ENCODE measurements at regions not wholly inside any gene's neighbourhood (a gene's known extent, or its start where the extent isn't known, plus 50 kb on each side); places are given as distances from the start of the nearest gene placed in this dataset.
"Not testable (repeated sequence)": the region's sequence is repeated elsewhere in the genome, so short reads cannot be mapped to it uniquely, and the experiment has no call there.

DNA sequence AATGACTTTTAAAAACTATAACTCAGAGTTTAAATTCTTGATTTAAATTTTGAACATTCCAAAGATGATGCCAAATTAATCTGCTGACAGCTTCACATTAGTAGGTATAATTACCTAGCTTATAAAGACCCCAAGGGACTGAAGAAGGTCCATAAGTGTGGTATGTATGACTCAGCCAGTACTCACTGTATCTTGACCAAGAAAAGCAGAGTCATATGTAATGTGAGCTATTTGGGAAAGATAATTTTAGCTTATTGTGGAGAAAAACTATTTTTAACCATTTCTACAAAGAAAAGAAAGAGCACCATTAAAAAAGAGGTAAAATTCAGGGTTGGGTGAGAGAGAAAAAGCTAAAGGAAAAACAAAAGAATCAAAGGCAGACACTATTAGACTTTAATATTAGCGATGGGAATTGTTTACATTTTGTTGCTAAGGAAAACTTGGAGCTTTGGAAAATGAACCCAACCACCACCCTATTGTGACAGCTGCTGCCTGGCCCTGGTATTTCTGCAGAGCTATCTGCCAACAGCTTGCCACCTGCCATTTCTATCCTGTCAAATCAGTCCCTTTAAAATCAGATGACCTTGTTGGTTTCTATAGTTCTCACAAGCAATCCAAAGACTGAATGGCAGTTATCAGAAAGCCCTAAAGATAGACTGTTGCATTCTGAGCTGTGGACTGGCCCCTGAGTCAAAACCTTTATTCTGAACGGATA, 697.7 kb downstream of the CDY1 start:
- H3K4me3 Mint-ChIP-seq; intact Hi-C loops (cut with micrococcal nuclease); DNase-seq; POLR2A ChIA-PET; H3K4me1 ChIP-seq (ENCODE audit: control insufficient read depth in 2 of 2, insufficient read depth in 2 of 2, low read length in 2 of 2); H3K27me3 Mint-ChIP-seq; H3K36me3 ChIP-seq (ENCODE audit: control insufficient read depth in 2 of 3, insufficient read depth in 3 of 3, low read length in 3 of 3); CTCF ChIA-PET; H3K27ac Mint-ChIP-seq; H3K9me3 ChIP-seq (ENCODE audit: control insufficient read depth in 2 of 3, low read length in 3 of 3); H3K27me3 ChIP-seq (ENCODE audit: control insufficient read depth in 2 of 2, insufficient read depth in 2 of 2, low read length in 2 of 2); H3K27ac ChIP-seq (ENCODE audit: low read depth, low read length); H3K4me3 ChIP-seq (ENCODE audit: low read length); H3K9me3 Mint-ChIP-seq; ATAC-seq; H3K4me1 Mint-ChIP-seq; H3K36me3 Mint-ChIP-seq: not testable (repeated sequence)

- POLR2A ChIA-PET; H3K9me3 ChIP-seq (ENCODE audit: control insufficient read depth in 2 of 3, low read length in 3 of 3); H3K36me3 ChIP-seq (ENCODE audit: control insufficient read depth in 2 of 3, insufficient read depth in 3 of 3, low read length in 3 of 3); H3K4me1 ChIP-seq (ENCODE audit: control insufficient read depth in 2 of 2, insufficient read depth in 2 of 2, low read length in 2 of 2); H3K27me3 Mint-ChIP-seq; DNase-seq; H3K9me3 Mint-ChIP-seq; CTCF ChIA-PET; H3K4me3 Mint-ChIP-seq; H3K27me3 ChIP-seq (ENCODE audit: control insufficient read depth in 2 of 2, insufficient read depth in 2 of 2, low read length in 2 of 2); ATAC-seq; H3K4me3 ChIP-seq (ENCODE audit: low read length); H3K4me1 Mint-ChIP-seq; intact Hi-C loops (cut with micrococcal nuclease); H3K36me3 Mint-ChIP-seq; H3K27ac ChIP-seq (ENCODE audit: low read depth, low read length); H3K27ac Mint-ChIP-seq: not testable (repeated sequence)
Measured at GRCh38 chrY:26322756-26323155, 700.8 kb downstream of the CDY1 start.

DNA sequence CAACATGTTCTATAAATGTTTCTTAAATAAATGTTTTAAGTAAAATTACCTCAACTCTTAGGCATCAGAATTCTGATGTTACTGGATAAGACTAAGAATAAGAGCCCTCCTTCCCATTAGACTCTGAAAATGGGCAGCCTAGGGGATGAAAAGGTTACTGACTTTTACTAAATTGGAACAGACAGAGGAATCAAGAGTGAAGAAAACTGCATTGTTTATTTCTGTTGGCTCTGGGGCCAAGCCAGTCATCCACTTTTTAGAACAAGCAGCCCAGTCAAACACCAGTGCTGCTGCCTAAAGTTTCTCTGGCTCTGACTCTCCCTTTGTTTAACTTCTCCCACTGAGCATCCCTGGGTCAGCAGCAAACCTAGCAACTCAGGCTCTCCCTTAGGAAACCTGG, 731.0 kb downstream of the CDY1 start:
- H3K4me1 Mint-ChIP-seq; ATAC-seq; H3K4me1 ChIP-seq (ENCODE audit: control insufficient read depth in 2 of 2, insufficient read depth in 2 of 2, low read length in 2 of 2); CTCF ChIA-PET; H3K9me3 ChIP-seq (ENCODE audit: control insufficient read depth in 2 of 3, low read length in 3 of 3); H3K4me3 Mint-ChIP-seq; DNase-seq; H3K27me3 ChIP-seq (ENCODE audit: control insufficient read depth in 2 of 2, insufficient read depth in 2 of 2, low read length in 2 of 2); H3K36me3 ChIP-seq (ENCODE audit: control insufficient read depth in 2 of 3, insufficient read depth in 3 of 3, low read length in 3 of 3); H3K4me3 ChIP-seq (ENCODE audit: low read length); intact Hi-C loops (cut with micrococcal nuclease); POLR2A ChIA-PET; H3K9me3 Mint-ChIP-seq; H3K36me3 Mint-ChIP-seq; H3K27me3 Mint-ChIP-seq; H3K27ac ChIP-seq (ENCODE audit: low read depth, low read length); H3K27ac Mint-ChIP-seq: not testable (repeated sequence)

DNA sequence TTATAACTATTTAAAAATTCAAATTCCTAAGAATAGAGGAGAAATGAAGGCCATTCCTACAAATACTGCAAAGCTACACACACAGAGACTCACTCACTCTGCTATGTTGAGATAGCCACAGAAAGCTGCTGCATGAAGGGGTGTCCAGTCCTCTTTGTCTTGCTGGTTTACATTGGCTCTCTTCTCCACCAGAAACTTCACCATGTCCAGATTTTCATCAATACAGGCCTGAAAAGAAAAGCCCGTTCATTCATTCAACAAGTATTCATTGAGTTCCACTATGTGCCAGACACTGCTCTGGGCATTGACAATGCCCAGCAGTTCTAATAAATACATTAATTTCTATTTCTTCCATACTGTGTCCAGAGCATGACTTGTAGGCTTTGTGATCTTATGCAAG, 732.3 kb downstream of the CDY1 start:
- H3K4me3 Mint-ChIP-seq, result no peak overlapping the region
- no peaks in the 10 kb centered on the region for H3K9me3 ChIP-seq (ENCODE audit: control insufficient read depth in 2 of 3, low read length in 3 of 3)
- H3K4me3 ChIP-seq (ENCODE audit: low read length), result no peak overlapping the region
- intact Hi-C loops (cut with micrococcal nuclease), result no loop called here
- H3K4me1 ChIP-seq (ENCODE audit: control insufficient read depth in 2 of 2, insufficient read depth in 2 of 2, low read length in 2 of 2), result no peaks in the 10 kb centered on the region
- H3K36me3 ChIP-seq (ENCODE audit: control insufficient read depth in 2 of 3, insufficient read depth in 3 of 3, low read length in 3 of 3), result no peaks in the 10 kb centered on the region
- H3K27me3 ChIP-seq (ENCODE audit: control insufficient read depth in 2 of 2, insufficient read depth in 2 of 2, low read length in 2 of 2), result no peaks in the 10 kb centered on the region
- H3K27me3 Mint-ChIP-seq, result no peaks in the 10 kb centered on the region
- no peaks in the 10 kb centered on the region for H3K4me1 Mint-ChIP-seq
- no peak overlapping the region for H3K27ac Mint-ChIP-seq
- ATAC-seq (no peak), DNase-seq (no peak)
- H3K9me3 Mint-ChIP-seq, result peaks cover 0 to 4% (median 0%) of the 10 kb centered on the region in 11 donors
- CTCF ChIA-PET, result no interaction called here
- H3K36me3 Mint-ChIP-seq, result no peaks in the 10 kb centered on the region
- POLR2A ChIA-PET, result no interaction called here
- H3K27ac ChIP-seq (ENCODE audit: low read depth, low read length), result no peak overlapping the region

GRCh38 chrY:26359869-26360268, 738.0 kb downstream of the CDY1 start:
- H3K9me3 Mint-ChIP-seq; H3K4me3 Mint-ChIP-seq; H3K4me3 ChIP-seq (ENCODE audit: low read length); H3K4me1 Mint-ChIP-seq; H3K36me3 ChIP-seq (ENCODE audit: control insufficient read depth in 2 of 3, insufficient read depth in 3 of 3, low read length in 3 of 3); H3K27me3 ChIP-seq (ENCODE audit: control insufficient read depth in 2 of 2, insufficient read depth in 2 of 2, low read length in 2 of 2); ATAC-seq; CTCF ChIA-PET; H3K27me3 Mint-ChIP-seq; DNase-seq; H3K4me1 ChIP-seq (ENCODE audit: control insufficient read depth in 2 of 2, insufficient read depth in 2 of 2, low read length in 2 of 2); H3K27ac Mint-ChIP-seq; H3K27ac ChIP-seq (ENCODE audit: low read depth, low read length); intact Hi-C loops (cut with micrococcal nuclease); H3K9me3 ChIP-seq (ENCODE audit: control insufficient read depth in 2 of 3, low read length in 3 of 3); POLR2A ChIA-PET; H3K36me3 Mint-ChIP-seq: not testable (repeated sequence)

DNA sequence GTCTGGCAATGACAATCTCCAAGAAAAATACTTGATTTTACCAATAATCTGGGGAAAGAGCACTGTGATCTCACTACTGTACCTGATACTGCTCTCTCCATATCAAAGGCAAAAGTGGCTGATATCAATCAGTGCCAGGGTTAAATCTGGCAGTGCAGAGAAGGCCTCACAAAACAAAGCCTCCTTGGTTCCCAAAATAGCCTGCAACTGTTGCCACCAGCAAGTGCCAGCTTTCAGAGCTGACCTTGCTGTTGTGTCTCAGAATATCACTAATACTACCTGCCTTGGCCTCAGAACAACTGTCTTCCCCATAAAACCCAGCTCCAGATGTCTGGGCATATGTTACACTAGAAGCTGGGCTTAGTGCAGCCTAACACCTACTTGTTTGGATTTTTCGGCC, 738.6 kb downstream of the CDY1 start:
- intact Hi-C loops (cut with micrococcal nuclease); CTCF ChIA-PET; H3K36me3 Mint-ChIP-seq; H3K4me3 ChIP-seq (ENCODE audit: low read length); H3K27ac ChIP-seq (ENCODE audit: low read depth, low read length); H3K27me3 Mint-ChIP-seq; ATAC-seq; H3K4me3 Mint-ChIP-seq; DNase-seq; H3K9me3 ChIP-seq (ENCODE audit: control insufficient read depth in 2 of 3, low read length in 3 of 3); H3K4me1 ChIP-seq (ENCODE audit: control insufficient read depth in 2 of 2, insufficient read depth in 2 of 2, low read length in 2 of 2); H3K27ac Mint-ChIP-seq; H3K36me3 ChIP-seq (ENCODE audit: control insufficient read depth in 2 of 3, insufficient read depth in 3 of 3, low read length in 3 of 3); H3K27me3 ChIP-seq (ENCODE audit: control insufficient read depth in 2 of 2, insufficient read depth in 2 of 2, low read length in 2 of 2); H3K9me3 Mint-ChIP-seq; POLR2A ChIA-PET; H3K4me1 Mint-ChIP-seq: not testable (repeated sequence)

- H3K36me3 ChIP-seq (ENCODE audit: control insufficient read depth in 2 of 3, insufficient read depth in 3 of 3, low read length in 3 of 3); H3K36me3 Mint-ChIP-seq; DNase-seq; H3K9me3 Mint-ChIP-seq; CTCF ChIA-PET; H3K4me1 ChIP-seq (ENCODE audit: control insufficient read depth in 2 of 2, insufficient read depth in 2 of 2, low read length in 2 of 2); H3K4me1 Mint-ChIP-seq; H3K27ac ChIP-seq (ENCODE audit: low read depth, low read length); H3K27me3 ChIP-seq (ENCODE audit: control insufficient read depth in 2 of 2, insufficient read depth in 2 of 2, low read length in 2 of 2); POLR2A ChIA-PET; ATAC-seq; H3K4me3 Mint-ChIP-seq; H3K27me3 Mint-ChIP-seq; intact Hi-C loops (cut with micrococcal nuclease); H3K27ac Mint-ChIP-seq; H3K4me3 ChIP-seq (ENCODE audit: low read length); H3K9me3 ChIP-seq (ENCODE audit: control insufficient read depth in 2 of 3, low read length in 3 of 3): not testable (repeated sequence)
Measured at GRCh38 chrY:26363442-26363841, 741.5 kb downstream of the CDY1 start.
